GM23338 (cell line): ENCODE measurements at regions not wholly inside any gene's neighbourhood (a gene's known extent, or its start where the extent isn't known, plus 50 kb on each side); places are given as distances from the start of the nearest gene placed in this dataset.
"Not testable (repeated sequence)": the region's sequence is repeated elsewhere in the genome, so short reads cannot be mapped to it uniquely, and the experiment has no call there.

Experiments
- ATAC-seq: fragments of 200-7000 bp; cut with Tn5 transposase; 3 replicates; pipeline ENCODE4 v1.9.1; 2020
- DNase-seq: peaks from one replicate; pipeline ENCODE4 v3.0.0-alpha.2; 2015; ENCODE audit warnings: low spot score
- H2AFZ ChIP-seq: fragments of 200-600 bp; sonication (generic); 2 replicates; pipeline ENCODE4 v1.8.0; 2016; ENCODE audit warnings: antibody characterized with exemption, mild to moderate bottlenecking, moderate library complexity
- H3F3A ChIP-seq: fragments of 200-600 bp; sonication (generic); replicated peaks from 2 replicates; pipeline ENCODE4 v1.8.0; 2017; ENCODE audit warnings: antibody characterized with exemption, mixed run types, low read depth
- H3K27ac ChIP-seq: fragments of 200-600 bp; sonication (generic); 2 replicates; pipeline ENCODE4 v1.6.1; 2016; ENCODE audit warnings: low read depth
- H3K27me3 ChIP-seq: fragments of 200-600 bp; sonication (generic); 2 replicates; pipeline ENCODE4 v1.8.0; 2016; ENCODE audit warnings: mild to moderate bottlenecking, mixed run types, moderate library complexity; ENCODE audit not compliant: insufficient read depth
- H3K36me3 ChIP-seq: fragments of 200-600 bp; sonication (generic); 2 replicates; pipeline ENCODE4 v1.8.0; 2016; ENCODE audit warnings: mild to moderate bottlenecking; ENCODE audit not compliant: insufficient read depth
- H3K4me1 ChIP-seq: fragments of 200-600 bp; sonication (generic); 2 replicates; pipeline ENCODE4 v1.8.0; 2016; ENCODE audit warnings: mild to moderate bottlenecking, moderate library complexity; ENCODE audit not compliant: insufficient read depth
- H3K4me2 ChIP-seq: fragments of 200-600 bp; sonication (generic); 2 replicates; pipeline ENCODE4 v1.7.1; 2017; ENCODE audit warnings: mixed run types
- H3K4me3 ChIP-seq: fragments of 200-600 bp; sonication (generic); 2 replicates; pipeline ENCODE4 v1.6.1; 2016; ENCODE audit warnings: mixed run types
- H3K79me2 ChIP-seq: fragments of 200-600 bp; sonication (generic); replicated peaks from 2 replicates; pipeline ENCODE4 v1.8.0; 2017; ENCODE audit warnings: mild to moderate bottlenecking; ENCODE audit not compliant: insufficient read depth
- H3K9me2 ChIP-seq: fragments of 200-600 bp; sonication (generic); 2 replicates; pipeline ENCODE4 v1.8.0; 2017; ENCODE audit not compliant: insufficient read depth
- H4K20me1 ChIP-seq: fragments of 200-600 bp; sonication (generic); replicated peaks from 2 replicates; pipeline ENCODE4 v1.8.0; 2017; ENCODE audit warnings: mild to moderate bottlenecking; ENCODE audit not compliant: insufficient read depth
- H3K27ac Mint-ChIP-seq: 2 replicates; pipeline ENCODE4 v1.8.0; 2020; ENCODE audit warnings: inconsistent platforms, mild to moderate bottlenecking, moderate library complexity, mixed read lengths
- H3K27me3 Mint-ChIP-seq: 3 replicates; pipeline ENCODE4 v1.8.0; 2022; ENCODE audit warnings: low read depth, mild to moderate bottlenecking, moderate library complexity, mixed read lengths, inconsistent platforms; ENCODE audit not compliant: insufficient read depth, poor library complexity
- H3K36me3 Mint-ChIP-seq: 3 replicates; pipeline ENCODE4 v1.8.0; 2021; ENCODE audit warnings: low read depth, mild to moderate bottlenecking, inconsistent platforms, moderate library complexity, mixed read lengths
- H3K4me1 Mint-ChIP-seq: 3 replicates; pipeline ENCODE4 v1.8.0; 2020; ENCODE audit warnings: mild to moderate bottlenecking, inconsistent platforms, mixed read lengths
- H3K4me3 Mint-ChIP-seq: 3 replicates; pipeline ENCODE4 v1.8.0; 2021; ENCODE audit warnings: moderate library complexity, mild to moderate bottlenecking, inconsistent platforms, mixed read lengths
- H3K9me3 Mint-ChIP-seq: 3 replicates; pipeline ENCODE4 v1.8.0; 2020; ENCODE audit warnings: moderate library complexity, mild to moderate bottlenecking, inconsistent platforms, mixed read lengths
- EZH2phosphoT487 ChIP-seq: fragments of 200-600 bp; sonication (generic); IDR thresholded peaks from one replicate; pipeline ENCODE4 v1.8.1; 2018; ENCODE audit warnings: antibody characterized with exemption; ENCODE audit not compliant: unreplicated experiment
- ZNF331 ChIP-seq: fragments of 250-450 bp; sonication (Bioruptor Pico); IDR thresholded peaks from 2 replicates; pipeline ENCODE4 v1.5.0; 2020; ENCODE audit warnings: low read depth, mild to moderate bottlenecking, moderate library complexity
- TF ChIP-seq, protein P1 (sequence below): fragments of 250-450 bp; sonication (Bioruptor Pico); IDR thresholded peaks from 2 replicates; pipeline ENCODE4 v1.5.0; 2020; ENCODE audit warnings: mild to moderate bottlenecking, moderate library complexity
- TF ChIP-seq, protein P2 (sequence below): IDR thresholded peaks from 2 replicates; pipeline ENCODE4 v1.6.1; 2016; ENCODE audit warnings: antibody characterized with exemption

DNA sequence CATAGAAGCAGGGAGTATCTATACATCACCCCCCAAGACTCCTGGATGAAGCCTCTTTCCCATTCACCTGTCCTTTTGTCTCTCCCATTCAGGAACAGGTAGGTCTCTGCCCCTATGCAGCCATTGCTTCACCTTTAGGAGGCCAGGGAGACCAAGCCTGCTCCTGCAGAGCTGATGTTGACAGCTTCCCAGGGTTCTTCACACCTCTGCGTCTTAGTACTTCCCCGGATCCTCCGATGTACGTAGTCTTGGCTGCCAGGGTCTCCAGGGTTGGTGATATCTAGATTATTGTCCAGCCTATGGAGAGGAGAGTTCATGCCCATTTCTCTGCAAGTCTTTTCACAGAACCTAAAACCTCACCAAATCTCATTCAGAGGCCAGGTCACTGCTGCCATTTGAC lies 365.7 kb upstream of the KLF6 start (continued):
- TF ChIP-seq, protein P1, sequence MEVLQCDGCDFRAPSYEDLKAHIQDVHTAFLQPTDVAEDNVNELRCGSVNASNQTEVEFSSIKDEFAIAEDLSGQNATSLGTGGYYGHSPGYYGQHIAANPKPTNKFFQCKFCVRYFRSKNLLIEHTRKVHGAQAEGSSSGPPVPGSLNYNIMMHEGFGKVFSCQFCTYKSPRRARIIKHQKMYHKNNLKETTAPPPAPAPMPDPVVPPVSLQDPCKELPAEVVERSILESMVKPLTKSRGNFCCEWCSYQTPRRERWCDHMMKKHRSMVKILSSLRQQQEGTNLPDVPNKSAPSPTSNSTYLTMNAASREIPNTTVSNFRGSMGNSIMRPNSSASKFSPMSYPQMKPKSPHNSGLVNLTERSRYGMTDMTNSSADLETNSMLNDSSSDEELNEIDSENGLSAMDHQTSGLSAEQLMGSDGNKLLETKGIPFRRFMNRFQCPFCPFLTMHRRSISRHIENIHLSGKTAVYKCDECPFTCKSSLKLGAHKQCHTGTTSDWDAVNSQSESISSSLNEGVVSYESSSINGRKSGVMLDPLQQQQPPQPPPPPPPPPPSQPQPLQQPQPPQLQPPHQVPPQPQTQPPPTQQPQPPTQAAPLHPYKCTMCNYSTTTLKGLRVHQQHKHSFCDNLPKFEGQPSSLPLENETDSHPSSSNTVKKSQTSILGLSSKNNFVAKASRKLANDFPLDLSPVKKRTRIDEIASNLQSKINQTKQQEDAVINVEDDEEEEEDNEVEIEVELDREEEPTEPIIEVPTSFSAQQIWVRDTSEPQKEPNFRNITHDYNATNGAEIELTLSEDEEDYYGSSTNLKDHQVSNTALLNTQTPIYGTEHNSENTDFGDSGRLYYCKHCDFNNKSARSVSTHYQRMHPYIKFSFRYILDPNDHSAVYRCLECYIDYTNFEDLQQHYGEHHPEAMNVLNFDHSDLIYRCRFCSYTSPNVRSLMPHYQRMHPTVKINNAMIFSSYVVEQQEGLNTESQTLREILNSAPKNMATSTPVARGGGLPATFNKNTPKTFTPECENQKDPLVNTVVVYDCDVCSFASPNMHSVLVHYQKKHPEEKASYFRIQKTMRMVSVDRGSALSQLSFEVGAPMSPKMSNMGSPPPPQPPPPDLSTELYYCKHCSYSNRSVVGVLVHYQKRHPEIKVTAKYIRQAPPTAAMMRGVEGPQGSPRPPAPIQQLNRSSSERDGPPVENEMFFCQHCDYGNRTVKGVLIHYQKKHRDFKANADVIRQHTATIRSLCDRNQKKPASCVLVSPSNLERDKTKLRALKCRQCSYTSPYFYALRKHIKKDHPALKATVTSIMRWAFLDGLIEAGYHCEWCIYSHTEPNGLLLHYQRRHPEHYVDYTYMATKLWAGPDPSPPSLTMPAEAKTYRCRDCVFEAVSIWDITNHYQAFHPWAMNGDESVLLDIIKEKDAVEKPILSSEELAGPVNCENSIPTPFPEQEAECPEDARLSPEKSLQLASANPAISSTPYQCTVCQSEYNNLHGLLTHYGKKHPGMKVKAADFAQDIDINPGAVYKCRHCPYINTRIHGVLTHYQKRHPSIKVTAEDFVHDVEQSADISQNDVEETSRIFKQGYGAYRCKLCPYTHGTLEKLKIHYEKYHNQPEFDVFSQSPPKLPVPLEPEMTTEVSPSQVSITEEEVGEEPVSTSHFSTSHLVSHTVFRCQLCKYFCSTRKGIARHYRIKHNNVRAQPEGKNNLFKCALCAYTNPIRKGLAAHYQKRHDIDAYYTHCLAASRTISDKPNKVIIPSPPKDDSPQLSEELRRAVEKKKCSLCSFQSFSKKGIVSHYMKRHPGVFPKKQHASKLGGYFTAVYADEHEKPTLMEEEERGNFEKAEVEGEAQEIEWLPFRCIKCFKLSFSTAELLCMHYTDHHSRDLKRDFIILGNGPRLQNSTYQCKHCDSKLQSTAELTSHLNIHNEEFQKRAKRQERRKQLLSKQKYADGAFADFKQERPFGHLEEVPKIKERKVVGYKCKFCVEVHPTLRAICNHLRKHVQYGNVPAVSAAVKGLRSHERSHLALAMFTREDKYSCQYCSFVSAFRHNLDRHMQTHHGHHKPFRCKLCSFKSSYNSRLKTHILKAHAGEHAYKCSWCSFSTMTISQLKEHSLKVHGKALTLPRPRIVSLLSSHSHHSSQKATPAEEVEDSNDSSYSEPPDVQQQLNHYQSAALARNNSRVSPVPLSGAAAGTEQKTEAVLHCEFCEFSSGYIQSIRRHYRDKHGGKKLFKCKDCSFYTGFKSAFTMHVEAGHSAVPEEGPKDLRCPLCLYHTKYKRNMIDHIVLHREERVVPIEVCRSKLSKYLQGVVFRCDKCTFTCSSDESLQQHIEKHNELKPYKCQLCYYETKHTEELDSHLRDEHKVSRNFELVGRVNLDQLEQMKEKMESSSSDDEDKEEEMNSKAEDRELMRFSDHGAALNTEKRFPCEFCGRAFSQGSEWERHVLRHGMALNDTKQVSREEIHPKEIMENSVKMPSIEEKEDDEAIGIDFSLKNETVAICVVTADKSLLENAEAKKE (CRISPR knock-in tag) = no peak
- TF ChIP-seq ZNF331 (CRISPR knock-in tag) = no peak

DNA sequence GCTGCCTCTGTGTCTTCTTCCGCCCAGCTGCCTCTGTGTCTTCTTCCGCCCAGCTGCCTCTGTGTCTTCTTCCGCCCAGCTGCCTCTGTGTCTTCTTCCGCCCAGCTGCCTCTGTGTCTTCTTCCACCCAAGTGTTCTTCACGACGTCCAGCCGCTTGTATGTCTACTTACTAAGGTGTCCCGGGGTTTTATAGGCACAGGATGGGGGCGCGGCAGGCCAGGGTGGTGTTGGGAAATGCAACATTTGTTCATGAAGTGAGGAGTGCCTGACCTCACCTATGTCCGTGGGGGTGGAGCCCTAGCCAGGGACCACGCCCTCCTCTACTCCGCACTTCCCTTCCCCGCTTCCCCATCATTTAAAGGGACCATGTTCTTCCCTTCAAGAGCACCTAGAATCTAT lies 364.5 kb upstream of the KLF6 start:
- H3K9me2 ChIP-seq, H3F3A ChIP-seq, H3K9me3 Mint-ChIP-seq, H4K20me1 ChIP-seq, H3K27ac ChIP-seq, H3K4me3 Mint-ChIP-seq, H3K36me3 Mint-ChIP-seq, H3K27me3 Mint-ChIP-seq, H3K27ac Mint-ChIP-seq, H3K4me2 ChIP-seq, H3K36me3 ChIP-seq, H3K4me3 ChIP-seq, DNase-seq, H3K4me1 ChIP-seq, H3K27me3 ChIP-seq, ATAC-seq, H3K79me2 ChIP-seq, H2AFZ ChIP-seq: not testable (repeated sequence)
- H3K4me1 Mint-ChIP-seq = peaks cover 12% of the 10 kb centered on the region

DNA sequence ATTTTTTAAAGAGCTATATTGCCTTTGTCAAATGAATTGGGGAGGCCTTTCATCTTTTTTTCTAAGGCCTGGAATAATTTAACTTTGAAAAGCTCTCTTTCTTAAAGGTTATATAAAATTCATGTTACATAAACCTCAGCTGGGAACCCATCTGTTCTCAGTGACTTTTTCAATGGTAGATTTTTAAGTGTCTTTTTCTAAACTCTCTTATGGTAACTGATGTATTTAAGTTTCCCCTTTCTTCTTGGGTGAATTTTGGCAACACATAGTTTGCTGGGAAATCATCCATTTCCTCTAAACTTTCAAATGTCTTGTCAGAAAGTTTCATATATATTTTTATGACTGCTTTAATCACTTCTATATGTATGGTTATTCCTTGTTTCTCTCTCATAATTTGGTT lies 362.2 kb upstream of the KLF6 start:
- peaks cover 2% of the 10 kb centered on the region; the same call in 1 of the 3 replicates for H3K9me3 Mint-ChIP-seq
- Histone ChIP-seq H3K4me2 (no peak overlapping the region), H2AFZ (no peak overlapping the region), H3K4me1 (no peaks in the 10 kb centered on the region), H3K36me3 (no peaks in the 10 kb centered on the region), H3F3A (no peaks in the 10 kb centered on the region), H3K9me2 (no peaks in the 10 kb centered on the region), H3K79me2 (no peaks in the 10 kb centered on the region), H3K4me3 (no peak overlapping the region), H4K20me1 (no peaks in the 10 kb centered on the region), H3K27ac (no peak overlapping the region), H3K27me3 (no peaks in the 10 kb centered on the region)
- H3K4me1 Mint-ChIP-seq = peaks cover 12% of the 10 kb centered on the region
- H3K4me3 Mint-ChIP-seq = no peak overlapping the region
- H3K27me3 Mint-ChIP-seq = peaks cover 2% of the 10 kb centered on the region
- no peaks in the 10 kb centered on the region for H3K36me3 Mint-ChIP-seq
- no peak overlapping the region for H3K27ac Mint-ChIP-seq
- no peak for ATAC-seq
- DNase-seq = no peak
- no peak for TF ChIP-seq EZH2phosphoT487
- TF ChIP-seq, protein P1 (CRISPR knock-in tag) = no peak
- TF ChIP-seq, protein P2, sequence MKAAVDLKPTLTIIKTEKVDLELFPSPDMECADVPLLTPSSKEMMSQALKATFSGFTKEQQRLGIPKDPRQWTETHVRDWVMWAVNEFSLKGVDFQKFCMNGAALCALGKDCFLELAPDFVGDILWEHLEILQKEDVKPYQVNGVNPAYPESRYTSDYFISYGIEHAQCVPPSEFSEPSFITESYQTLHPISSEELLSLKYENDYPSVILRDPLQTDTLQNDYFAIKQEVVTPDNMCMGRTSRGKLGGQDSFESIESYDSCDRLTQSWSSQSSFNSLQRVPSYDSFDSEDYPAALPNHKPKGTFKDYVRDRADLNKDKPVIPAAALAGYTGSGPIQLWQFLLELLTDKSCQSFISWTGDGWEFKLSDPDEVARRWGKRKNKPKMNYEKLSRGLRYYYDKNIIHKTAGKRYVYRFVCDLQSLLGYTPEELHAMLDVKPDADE = no peak
